SK-MEL-5 (cell line): ENCODE measurements at regions not wholly inside any gene's neighbourhood (a gene's known extent, or its start where the extent isn't known, plus 50 kb on each side); places are given as distances from the start of the nearest gene placed in this dataset.
"Not testable (repeated sequence)": the region's sequence is repeated elsewhere in the genome, so short reads cannot be mapped to it uniquely, and the experiment has no call there.

ENCODE experiments used
- DNase-seq: peaks from one replicate; pipeline ENCODE4 v3.0.0-alpha.2; 2016; ENCODE audit warnings: low read depth, low spot score
- in situ Hi-C: cut with HindIII; loops from 2 replicates; pipeline ENCODE4 v1.10.0; 2016; ENCODE audit warnings: low sequenced_read_pairs, high pct_unique_total_duplicates, low pct_unique_long_range_greater_than_20kb

DNA sequence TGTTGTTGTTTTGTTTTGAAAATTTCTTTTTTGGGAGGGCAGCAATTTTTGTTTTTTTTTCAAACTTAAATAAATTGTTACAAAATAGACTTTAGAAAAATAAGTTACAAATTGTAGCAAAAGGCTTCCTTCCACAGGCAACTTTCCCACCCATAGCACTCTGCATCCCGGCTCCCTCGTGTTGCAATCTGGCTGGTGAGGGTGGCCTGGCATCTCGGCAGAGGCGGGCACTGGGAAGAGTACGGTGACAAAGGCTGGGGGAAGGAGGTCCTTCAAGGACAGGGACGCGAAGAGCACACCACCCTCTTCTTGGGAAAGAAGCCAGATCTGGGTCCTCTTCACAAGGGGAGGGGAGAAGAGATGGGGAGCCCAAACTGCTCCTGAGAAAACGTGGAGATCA, 379.7 kb downstream of the OLFM4 start:
- in situ Hi-C loops, result no loop called here
- no peak for DNase-seq

GRCh38 chr13:53408847-53409568, 380.4 kb downstream of the OLFM4 start:
- DNase-seq, result no peak
- in situ Hi-C loops, result no loop called here

GRCh38 chr13:53411463-53411862, 382.9 kb downstream of the OLFM4 start:
- in situ Hi-C loops, result no loop called here
- DNase-seq, result no peak

- DNase-seq, result no peak
- in situ Hi-C loops, result no loop called here
Measured at GRCh38 chr13:53415135-53415534, 386.5 kb downstream of the OLFM4 start.

DNA sequence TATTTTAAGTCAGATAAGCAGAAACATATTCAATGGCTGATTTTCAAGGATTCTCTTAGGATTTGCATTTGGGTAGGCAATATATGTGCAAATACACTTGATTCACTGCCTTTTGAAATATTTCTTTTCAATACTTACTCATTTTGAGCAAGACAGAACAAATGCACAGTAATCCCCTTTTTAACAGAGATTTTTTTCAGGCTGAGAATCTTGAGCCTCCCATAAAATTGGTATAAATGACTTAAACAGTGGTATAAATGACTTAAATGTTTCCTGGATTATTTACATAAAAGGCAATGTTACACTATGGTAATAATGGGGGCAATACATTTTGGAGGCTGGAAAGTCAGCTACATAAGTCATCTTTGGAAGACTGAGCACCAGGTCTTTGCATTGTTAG, 389.0 kb downstream of the OLFM4 start:
- DNase-seq, result no peak
- in situ Hi-C loops, result no loop called here

GRCh38 chr13:53422415-53422814, 393.8 kb downstream of the OLFM4 start:
- in situ Hi-C loops, result no loop called here
- DNase-seq, result no peak

DNA sequence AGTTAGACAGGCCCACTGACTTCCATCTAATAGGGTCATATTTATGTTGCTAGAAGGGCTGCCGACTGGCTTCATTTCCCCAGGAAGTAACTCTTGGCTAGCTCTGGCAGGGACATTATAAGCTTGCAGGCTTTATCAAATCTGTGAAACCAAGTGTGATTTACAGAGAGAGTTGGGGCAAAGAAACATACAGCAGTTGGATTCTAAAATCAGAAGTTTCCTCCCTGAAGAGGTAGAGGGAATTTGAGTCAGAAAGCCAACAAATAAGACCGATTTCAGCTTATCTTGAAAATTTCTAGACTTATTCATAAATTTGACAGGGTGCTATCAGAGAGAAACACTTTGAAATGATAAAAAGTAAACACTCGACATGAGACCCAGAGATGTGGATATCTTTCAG, 407.8 kb downstream of the OLFM4 start:
- no peak for DNase-seq
- in situ Hi-C loops, result no loop called here

- in situ Hi-C loops, result no loop called here
Measured at GRCh38 chr13:53439439-53440225, 411.0 kb downstream of the OLFM4 start.

DNA sequence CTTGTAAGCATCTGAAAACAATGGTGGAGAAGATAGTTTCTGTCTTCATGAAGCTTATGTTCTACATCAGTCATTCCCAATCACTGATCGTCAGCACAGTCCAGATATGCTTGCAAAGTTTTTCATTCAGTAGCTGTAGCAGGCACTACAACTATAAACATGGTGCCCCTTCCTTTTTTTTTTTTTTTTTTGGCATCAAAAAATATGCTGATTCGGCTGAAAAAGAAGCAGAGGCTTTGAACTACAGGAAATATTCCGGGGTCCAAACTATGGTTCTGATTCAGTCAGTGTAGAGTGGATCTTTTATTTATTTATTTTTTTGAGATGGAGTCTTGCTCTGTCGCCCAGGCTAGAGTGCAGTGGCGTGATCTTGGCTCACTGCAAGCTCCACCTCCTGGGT, 414.4 kb downstream of the OLFM4 start:
- DNase-seq, result no peak
- in situ Hi-C loops, result no loop called here

More at GRCh38 chr13:53439439-53440225, 411.0 kb downstream of the OLFM4 start:
- DNase-seq, result no peak

GRCh38 chr13:53445686-53446085, 417.1 kb downstream of the OLFM4 start:
- DNase-seq, result no peak

GRCh38 chr13:53447456-53447855, 418.8 kb downstream of the OLFM4 start:
- no peak for DNase-seq
- in situ Hi-C loops, result no loop called here

More at GRCh38 chr13:53445686-53446085, 417.1 kb downstream of the OLFM4 start:
- in situ Hi-C loops, result no loop called here

DNA sequence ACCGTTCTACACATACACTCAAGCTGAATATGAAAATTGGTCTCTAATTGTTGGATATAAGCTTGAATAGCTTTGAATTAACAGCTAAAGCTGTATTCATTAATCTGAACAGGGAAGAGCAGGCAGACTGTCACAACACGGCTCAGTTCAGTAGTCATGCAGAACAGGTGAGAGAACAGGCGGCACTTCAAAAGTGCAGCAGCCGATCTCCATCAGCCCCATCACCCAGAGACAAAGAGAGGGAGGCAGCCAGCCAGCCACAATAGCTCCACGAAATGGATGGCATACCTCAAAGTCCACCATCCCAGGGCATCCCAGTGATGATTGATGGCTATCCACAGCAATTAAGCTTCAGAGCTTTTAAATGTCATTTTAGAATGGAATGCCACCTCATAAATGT, 419.2 kb downstream of the OLFM4 start:
- in situ Hi-C loops, result no loop called here
- DNase-seq, result no peak

DNA sequence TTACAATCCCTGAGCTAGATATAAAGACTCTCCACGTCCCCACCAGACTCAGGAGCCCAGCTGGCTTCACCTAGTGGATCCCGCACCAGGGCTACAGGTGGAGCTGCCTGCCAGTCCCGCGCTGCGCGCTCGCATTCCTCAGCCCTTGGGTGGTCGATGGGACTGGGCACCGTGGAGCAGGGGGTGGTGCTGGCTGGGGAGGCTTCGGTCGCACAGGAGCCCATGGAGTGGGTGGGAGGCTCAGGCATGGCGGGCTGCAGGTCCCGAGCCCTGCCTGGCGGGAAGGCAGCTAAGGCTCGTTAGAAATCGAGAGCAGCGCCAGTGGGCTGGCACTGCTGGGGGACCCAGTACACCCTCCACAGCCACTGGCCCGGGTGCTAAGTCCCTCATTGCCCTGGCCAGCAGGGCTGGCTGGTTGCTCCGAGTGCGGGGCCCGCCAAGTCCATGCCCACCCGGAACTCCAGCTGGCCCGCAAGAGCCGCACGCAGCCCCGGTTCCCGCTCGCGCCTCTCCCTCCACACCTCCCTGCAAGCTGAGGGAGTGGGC, 423.7 kb downstream of the OLFM4 start:
- DNase-seq, in situ Hi-C loops: not testable (repeated sequence)

DNA sequence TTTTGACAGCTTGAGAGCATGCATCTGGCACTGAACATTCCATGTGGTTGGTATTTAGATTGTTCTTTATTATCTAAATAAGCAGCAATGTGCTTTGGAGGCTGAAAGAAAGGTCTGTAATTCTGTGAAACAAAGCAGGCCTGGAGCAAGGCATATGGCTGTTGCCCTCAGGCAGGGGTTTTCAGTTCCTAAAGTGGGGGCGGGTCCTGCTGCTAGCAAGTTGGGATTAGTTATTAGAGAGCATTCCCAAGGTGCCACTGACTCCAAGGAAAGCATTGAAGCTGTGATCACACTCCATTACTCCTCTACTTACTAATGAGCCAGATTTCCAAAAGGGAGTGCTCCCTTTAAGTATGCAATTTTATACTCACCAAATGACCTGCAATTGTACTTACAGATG, 432.2 kb downstream of the OLFM4 start:
- no peak for DNase-seq
- in situ Hi-C loops, result no loop called here

DNA sequence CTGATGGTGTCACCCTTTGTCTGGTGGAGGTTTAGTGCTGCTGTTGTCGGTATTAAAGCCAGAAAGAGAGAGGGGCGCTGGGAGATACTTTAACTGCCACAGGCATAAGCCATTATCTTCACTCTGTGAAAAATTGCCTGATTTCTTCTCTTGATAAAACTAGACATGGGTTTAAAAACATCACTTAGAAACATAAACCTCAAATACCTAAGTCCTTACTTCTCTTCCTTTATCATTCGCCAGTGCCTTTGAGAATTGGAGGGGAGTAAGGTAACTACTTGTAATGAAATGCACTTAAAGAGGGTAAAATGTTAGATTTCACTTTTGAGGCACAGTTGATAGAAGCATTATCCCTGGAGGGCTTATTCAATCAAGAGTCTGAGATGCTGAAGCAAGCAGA, 434.5 kb downstream of the OLFM4 start:
- DNase-seq, result no peak
- in situ Hi-C loops, result no loop called here

DNA sequence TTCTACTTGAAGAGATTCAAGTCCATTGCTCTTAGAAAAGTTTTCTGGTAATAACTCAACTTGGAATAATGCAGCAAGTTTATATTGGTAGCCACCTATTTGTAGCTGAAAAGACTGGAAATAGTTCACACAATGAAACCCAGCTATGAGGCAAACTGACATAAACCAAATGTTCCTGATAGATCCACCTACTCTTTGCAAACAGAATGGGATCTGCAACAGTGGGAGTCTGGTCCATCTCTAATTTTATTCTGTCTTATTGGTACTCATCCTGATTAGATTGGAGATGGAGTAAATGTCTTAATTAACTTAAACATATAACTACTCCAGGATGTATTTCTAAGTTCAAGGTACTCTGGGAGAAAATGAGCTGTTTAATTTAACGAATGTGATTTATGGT, 438.0 kb downstream of the OLFM4 start:
- in situ Hi-C loops, result no loop called here
- no peak for DNase-seq

DNA sequence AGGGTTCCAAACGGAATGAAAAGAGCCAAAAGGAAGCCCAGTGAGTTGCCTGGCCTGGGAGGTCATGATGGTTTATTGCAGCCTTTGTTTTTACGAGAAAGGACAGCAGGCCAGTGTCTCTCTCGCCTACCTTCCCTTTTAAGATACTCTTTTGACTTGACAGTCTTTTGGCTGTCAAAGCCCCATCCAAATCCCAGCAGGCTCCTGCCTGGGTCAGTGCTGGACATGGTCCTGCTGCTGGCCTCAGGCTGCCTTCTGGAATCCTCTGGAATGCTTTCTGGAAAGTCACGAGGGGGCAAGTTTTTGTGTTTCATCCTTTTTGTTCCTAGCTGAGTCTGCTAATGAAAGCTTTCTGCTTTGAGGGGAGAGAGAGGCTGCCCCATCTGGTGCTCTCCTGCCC, 444.8 kb downstream of the OLFM4 start:
- DNase-seq, result no peak
- in situ Hi-C loops, result no loop called here

- DNase-seq, result no peak
- in situ Hi-C loops, result no loop called here
Measured at GRCh38 chr13:53474878-53475277, 446.3 kb downstream of the OLFM4 start.

- in situ Hi-C loops, result no loop called here
- no peak for DNase-seq
Measured at GRCh38 chr13:53490752-53491151, 462.1 kb downstream of the OLFM4 start.
